ENCODE measurements at regions not wholly inside any gene's neighbourhood (a gene's known extent, or its start where the extent isn't known, plus 50 kb on each side); places are given as distances from the start of the nearest gene placed in this dataset.

DNA sequence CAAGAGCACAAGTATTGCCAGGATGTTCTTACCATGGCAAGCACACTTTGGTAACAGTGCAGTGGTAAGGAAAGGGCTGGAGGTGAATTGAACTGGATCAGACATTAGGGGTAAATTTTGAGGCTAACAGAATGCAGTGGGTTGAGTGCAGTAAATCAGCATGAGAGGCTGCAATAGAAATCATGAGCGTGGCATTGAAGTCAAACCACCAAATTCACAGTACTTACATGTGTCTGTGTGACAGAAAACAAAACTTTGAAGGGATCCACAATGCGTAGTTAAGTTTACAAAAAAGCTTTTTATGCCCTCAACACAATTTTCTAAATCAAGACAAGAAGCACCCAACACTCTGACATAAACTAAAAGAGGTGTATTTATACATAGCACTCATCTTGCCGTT lies 428.0 kb upstream of the ARHGEF26 start:
- intact Hi-C loops (cut with DNase I) = no loop called here
- no peak for DNase-seq (ENCODE audit: low spot score in 2 of 2)
- Histone ChIP-seq H3K9me3 (no peaks in the 10 kb centered on the region), H3K27me3 (no peaks in the 10 kb centered on the region), H3K4me1 (no peaks in the 10 kb centered on the region), H3K4me3 (no peak overlapping the region), H3K36me3 (no peaks in the 10 kb centered on the region), H3K27ac (no peak overlapping the region)
- TF ChIP-seq, protein P1, sequence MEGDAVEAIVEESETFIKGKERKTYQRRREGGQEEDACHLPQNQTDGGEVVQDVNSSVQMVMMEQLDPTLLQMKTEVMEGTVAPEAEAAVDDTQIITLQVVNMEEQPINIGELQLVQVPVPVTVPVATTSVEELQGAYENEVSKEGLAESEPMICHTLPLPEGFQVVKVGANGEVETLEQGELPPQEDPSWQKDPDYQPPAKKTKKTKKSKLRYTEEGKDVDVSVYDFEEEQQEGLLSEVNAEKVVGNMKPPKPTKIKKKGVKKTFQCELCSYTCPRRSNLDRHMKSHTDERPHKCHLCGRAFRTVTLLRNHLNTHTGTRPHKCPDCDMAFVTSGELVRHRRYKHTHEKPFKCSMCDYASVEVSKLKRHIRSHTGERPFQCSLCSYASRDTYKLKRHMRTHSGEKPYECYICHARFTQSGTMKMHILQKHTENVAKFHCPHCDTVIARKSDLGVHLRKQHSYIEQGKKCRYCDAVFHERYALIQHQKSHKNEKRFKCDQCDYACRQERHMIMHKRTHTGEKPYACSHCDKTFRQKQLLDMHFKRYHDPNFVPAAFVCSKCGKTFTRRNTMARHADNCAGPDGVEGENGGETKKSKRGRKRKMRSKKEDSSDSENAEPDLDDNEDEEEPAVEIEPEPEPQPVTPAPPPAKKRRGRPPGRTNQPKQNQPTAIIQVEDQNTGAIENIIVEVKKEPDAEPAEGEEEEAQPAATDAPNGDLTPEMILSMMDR (IDR thresholded peaks at IDR 0.05) = no peak

- no peaks in the 10 kb centered on the region for H3K36me3 ChIP-seq
- H3K9me3 ChIP-seq = no peaks in the 10 kb centered on the region
- no peak for DNase-seq (ENCODE audit: low spot score in 2 of 2)
- intact Hi-C loops (cut with DNase I) = no loop called here
- no peak overlapping the region for H3K27ac ChIP-seq
- no peak overlapping the region for H3K4me3 ChIP-seq
- no peaks in the 10 kb centered on the region for H3K4me1 ChIP-seq
- H3K27me3 ChIP-seq = no peaks in the 10 kb centered on the region
- TF ChIP-seq, protein P1 (IDR thresholded peaks at IDR 0.05) = no peak
Observed at GRCh38 chr3:153702106-153702505, 419.1 kb upstream of the ARHGEF26 start.

DNA sequence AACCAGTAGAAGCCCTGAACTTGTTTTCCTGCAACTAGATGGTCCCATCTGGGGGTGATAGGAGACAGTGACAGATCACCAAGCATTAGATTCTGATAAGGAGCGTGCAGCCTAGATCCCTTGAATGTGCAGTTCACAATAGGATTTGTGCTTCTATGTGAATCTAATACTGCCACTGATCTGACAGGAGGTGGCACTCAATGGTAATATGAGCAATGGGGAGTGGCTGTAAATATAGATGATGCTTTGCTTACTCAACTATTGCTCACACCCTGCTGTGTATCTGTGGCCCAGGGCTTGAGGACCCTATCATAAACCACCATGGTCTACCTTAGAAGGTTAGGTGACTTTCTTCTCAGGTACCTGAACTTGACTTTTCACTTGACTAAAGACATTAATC lies 417.1 kb upstream of the ARHGEF26 start:
- no peaks in the 10 kb centered on the region for H3K36me3 ChIP-seq
- no peaks in the 10 kb centered on the region for H3K4me1 ChIP-seq
- no peak overlapping the region for H3K27ac ChIP-seq
- TF ChIP-seq, protein P1 (IDR thresholded peaks at IDR 0.05) = no peak
- H3K9me3 ChIP-seq = no peaks in the 10 kb centered on the region
- no peak overlapping the region for H3K4me3 ChIP-seq
- no peaks in the 10 kb centered on the region for H3K27me3 ChIP-seq
- no peak for DNase-seq (ENCODE audit: low spot score in 2 of 2)
- intact Hi-C loops (cut with DNase I) = no loop called here

DNA sequence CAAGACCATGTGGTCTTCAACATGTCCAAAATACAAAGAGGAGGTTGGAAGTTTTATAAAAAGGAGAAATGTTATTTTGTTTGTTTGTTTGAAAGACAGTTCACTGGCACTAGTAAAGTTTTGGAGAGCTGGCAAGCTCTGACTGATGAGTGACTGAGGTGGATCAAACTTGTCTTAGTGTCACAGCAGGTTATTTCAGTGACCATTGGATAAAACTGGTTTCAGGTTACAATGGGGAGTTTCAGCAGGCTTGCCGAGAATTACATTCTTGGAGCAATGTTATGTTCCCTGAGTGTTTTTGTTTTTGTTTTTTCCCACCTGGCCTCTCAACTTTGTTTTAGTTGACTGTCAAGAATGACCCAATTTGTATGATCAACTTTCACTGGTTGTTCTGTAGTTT lies 414.5 kb upstream of the ARHGEF26 start:
- H3K27ac ChIP-seq = no peak overlapping the region
- no peaks in the 10 kb centered on the region for H3K4me1 ChIP-seq
- intact Hi-C loops (cut with DNase I) = no loop called here
- no peaks in the 10 kb centered on the region for H3K27me3 ChIP-seq
- H3K36me3 ChIP-seq = no peaks in the 10 kb centered on the region
- H3K9me3 ChIP-seq = no peaks in the 10 kb centered on the region
- TF ChIP-seq, protein P1 (IDR thresholded peaks at IDR 0.05) = no peak
- no peak for DNase-seq (ENCODE audit: low spot score in 2 of 2)
- no peak overlapping the region for H3K4me3 ChIP-seq

GRCh38 chr3:153714016-153714415 lies 407.2 kb upstream of the ARHGEF26 start:
- Histone ChIP-seq H3K4me1 (no peaks in the 10 kb centered on the region), H3K9me3 (no peaks in the 10 kb centered on the region), H3K36me3 (no peaks in the 10 kb centered on the region), H3K27me3 (no peaks in the 10 kb centered on the region), H3K4me3 (no peak overlapping the region), H3K27ac (no peak overlapping the region)
- TF ChIP-seq, protein P1 (IDR thresholded peaks at IDR 0.05) = no peak
- intact Hi-C loops (cut with DNase I) = no loop called here
- DNase-seq (ENCODE audit: low spot score in 2 of 2) = no peak

DNA sequence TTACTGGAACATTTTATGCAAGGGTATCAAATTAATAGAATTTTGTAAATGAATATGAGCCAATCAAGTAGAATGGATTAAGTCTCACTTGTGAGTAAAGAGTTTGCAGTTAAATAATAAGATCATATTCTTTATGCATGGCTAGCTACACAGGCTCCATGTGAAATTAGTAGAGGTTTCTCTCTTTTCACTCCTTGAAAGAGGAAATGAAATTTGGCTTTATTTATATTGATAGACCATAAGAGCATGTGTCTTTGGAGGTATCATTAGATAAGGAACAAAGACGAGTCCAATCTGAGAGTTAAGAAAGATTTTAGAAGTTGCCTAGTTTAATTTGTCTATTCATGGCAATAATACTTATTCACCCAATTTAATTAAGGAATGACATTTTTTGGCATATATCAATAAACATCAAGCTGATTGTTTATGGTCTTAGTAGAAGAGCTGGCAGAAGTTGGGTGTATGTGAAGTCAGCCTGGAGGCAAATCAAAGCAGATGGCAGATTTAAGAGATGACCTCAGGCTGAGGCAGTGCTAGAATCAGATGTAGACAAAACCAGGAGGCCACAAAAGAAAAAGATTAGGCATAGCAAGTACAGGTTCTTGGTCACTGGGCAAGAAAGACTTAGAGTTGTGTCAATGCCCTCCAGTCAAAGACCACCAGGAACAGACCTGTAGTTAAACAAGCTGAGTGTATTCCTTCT lies 406.5 kb upstream of the ARHGEF26 start:
- Histone ChIP-seq H3K36me3 (no peaks in the 10 kb centered on the region), H3K9me3 (no peaks in the 10 kb centered on the region), H3K4me1 (no peaks in the 10 kb centered on the region), H3K27me3 (no peaks in the 10 kb centered on the region), H3K4me3 (no peak overlapping the region), H3K27ac (no peak overlapping the region)
- DNase-seq (ENCODE audit: low spot score in 2 of 2) = no peak
- intact Hi-C loops (cut with DNase I) = no loop called here
- TF ChIP-seq, protein P1 (IDR thresholded peaks at IDR 0.05) = no peak
